Transverse colon (tissue), 4 donors: ENCODE measurements at regions not wholly inside any gene's neighbourhood (a gene's known extent, or its start where the extent isn't known, plus 50 kb on each side); places are given as distances from the start of the nearest gene placed in this dataset.

ENCODE experiments used
- EP300 ChIP-seq: sonication (generic); formaldehyde crosslinking; IDR thresholded peaks from one replicate; pipeline ENCODE4 v1.6.1; 2017; ENCODE audit warnings: antibody characterized with exemption, low read depth
- POLR2A ChIP-seq: fragments of 450-650 bp; IDR thresholded peaks from one replicate; pipeline ENCODE4 v1.6.1; 2016; ENCODE audit warnings: antibody characterized with exemption, mild to moderate bottlenecking, moderate library complexity
- POLR2AphosphoS5 ChIP-seq, 3 donors: sonication (generic); formaldehyde crosslinking; IDR thresholded peaks; one replicate each; pipeline ENCODE4 v1.6.1; 2016; ENCODE audit warnings: antibody characterized with exemption in 3 of 3
- TF ChIP-seq, protein P1 (sequence below), 5 experiments: fragments of 200-600 bp in 3 of 5; fragments of 450-650 bp in 2 of 5; sonication (generic) in 3 of 5; IDR thresholded peaks; 1 replicate in 2 of 5; 2 replicates in 3 of 5; pipeline ENCODE4 v1.5.1; 2016 to 2017; ENCODE audit warnings: antibody characterized with exemption in 5 of 5, inconsistent platforms in 3 of 5, mild to moderate bottlenecking in 2 of 5, moderate library complexity in 1 of 5

DNA sequence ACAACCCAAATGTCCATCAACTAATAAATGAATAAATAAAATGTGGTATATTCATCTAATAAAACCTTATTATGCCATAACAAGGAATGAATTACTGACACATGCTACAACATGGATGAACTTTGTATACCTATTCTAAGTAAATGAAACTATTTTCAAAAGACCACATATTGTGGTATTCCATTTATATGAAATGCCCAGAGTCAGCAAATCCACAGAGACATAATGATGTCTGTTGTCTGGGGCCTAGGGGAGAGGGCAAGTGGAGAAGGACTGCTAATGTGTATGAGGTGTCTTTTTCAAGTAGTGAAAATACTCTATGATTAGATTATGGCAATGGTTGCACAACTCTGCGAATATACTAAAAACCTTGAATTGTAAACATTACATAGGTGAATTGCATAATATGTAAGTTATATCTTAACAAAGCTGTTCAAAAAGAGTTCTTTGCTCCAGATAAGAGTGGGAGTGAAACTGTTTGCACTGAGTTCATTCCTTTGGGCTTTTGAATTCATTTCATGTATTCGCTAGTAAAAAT, 464.2 kb downstream of the NUF2 start:
- TF ChIP-seq, protein P1, sequence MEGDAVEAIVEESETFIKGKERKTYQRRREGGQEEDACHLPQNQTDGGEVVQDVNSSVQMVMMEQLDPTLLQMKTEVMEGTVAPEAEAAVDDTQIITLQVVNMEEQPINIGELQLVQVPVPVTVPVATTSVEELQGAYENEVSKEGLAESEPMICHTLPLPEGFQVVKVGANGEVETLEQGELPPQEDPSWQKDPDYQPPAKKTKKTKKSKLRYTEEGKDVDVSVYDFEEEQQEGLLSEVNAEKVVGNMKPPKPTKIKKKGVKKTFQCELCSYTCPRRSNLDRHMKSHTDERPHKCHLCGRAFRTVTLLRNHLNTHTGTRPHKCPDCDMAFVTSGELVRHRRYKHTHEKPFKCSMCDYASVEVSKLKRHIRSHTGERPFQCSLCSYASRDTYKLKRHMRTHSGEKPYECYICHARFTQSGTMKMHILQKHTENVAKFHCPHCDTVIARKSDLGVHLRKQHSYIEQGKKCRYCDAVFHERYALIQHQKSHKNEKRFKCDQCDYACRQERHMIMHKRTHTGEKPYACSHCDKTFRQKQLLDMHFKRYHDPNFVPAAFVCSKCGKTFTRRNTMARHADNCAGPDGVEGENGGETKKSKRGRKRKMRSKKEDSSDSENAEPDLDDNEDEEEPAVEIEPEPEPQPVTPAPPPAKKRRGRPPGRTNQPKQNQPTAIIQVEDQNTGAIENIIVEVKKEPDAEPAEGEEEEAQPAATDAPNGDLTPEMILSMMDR (IDR thresholded peaks at IDR 0.05): no peak
- TF ChIP-seq POLR2A (no peak), POLR2AphosphoS5 (IDR thresholded peaks at IDR 0.05) (no peak), EP300 (no peak)
